CD4-positive, alpha-beta T cell (primary cell): ENCODE measurements at regions not wholly inside any gene's neighbourhood (a gene's known extent, or its start where the extent isn't known, plus 50 kb on each side); places are given as distances from the start of the nearest gene placed in this dataset.
A peak's percentile ranks its signal among the peaks of the same experiment; 100 is the strongest.

Experiments used
- ATAC-seq: fragments of 200-7000 bp; cut with Tn5 transposase; one replicate; pipeline ENCODE4 v1.10.0; 2022; ENCODE audit warnings: mild to moderate bottlenecking; ENCODE audit not compliant: poor library complexity
- CTCF ChIA-PET: fragments of 350-600 bp; sonication (Branson Sonifier 250); formaldehyde crosslinking; loops from one replicate; lab custom pipeline; 2021; ENCODE audit warnings: antibody characterized with exemption, inconsistent platforms; lab: Charles Lee
- POLR2A ChIA-PET: fragments of 350-600 bp; sonication (Branson Sonifier 250); formaldehyde crosslinking; loops from one replicate; lab custom pipeline; 2021; ENCODE audit warnings: antibody characterized with exemption, inconsistent platforms; lab: Charles Lee
- DNase-seq, 14 experiments: peaks; one replicate each; pipeline ENCODE4 v3.0.0-alpha.2; 2013 to 2020; ENCODE audit warnings: mixed read lengths in 2 of 14
- H3K27ac ChIP-seq, 2 donors: one replicate each; pipeline versions ENCODE4 v1.5.1 to v1.7.0; 2013; ENCODE audit warnings: low read length in 2 of 2, low read depth in 1 of 2, mild to moderate bottlenecking in 1 of 2
- H3K27me3 ChIP-seq, 2 experiments: 1 replicate in 1 of 2; 2 replicates in 1 of 2; pipeline versions ENCODE4 v1.6.1 to v1.7.0; 2013; ENCODE audit warnings: low read length in 2 of 2, control low read depth in 1 of 2, mild to moderate bottlenecking in 1 of 2, moderate library complexity in 1 of 2; ENCODE audit not compliant: insufficient read depth in 2 of 2, control insufficient read depth in 1 of 2
- H3K36me3 ChIP-seq: one replicate; pipeline ENCODE4 v1.6.1; 2013; ENCODE audit warnings: low read length, control low read depth; ENCODE audit not compliant: insufficient read depth
- H3K4me1 ChIP-seq: one replicate; pipeline ENCODE4 v1.6.1; 2013; ENCODE audit warnings: low read length, control low read depth; ENCODE audit not compliant: insufficient read depth
- H3K4me3 ChIP-seq: one replicate; pipeline ENCODE4 v1.5.1; 2013; ENCODE audit warnings: mild to moderate bottlenecking, low read length, moderate library complexity
- H3K9me3 ChIP-seq, 2 experiments: 1 replicate in 1 of 2; 2 replicates in 1 of 2; pipeline versions ENCODE4 v1.6.1 to v1.7.0; 2013; ENCODE audit warnings: low read length in 2 of 2, mild to moderate bottlenecking in 2 of 2, control low read depth in 1 of 2, moderate library complexity in 1 of 2; ENCODE audit not compliant: control insufficient read depth in 1 of 2, insufficient read depth in 1 of 2
- H3K27ac Mint-ChIP-seq: one replicate; pipeline ENCODE4 v1.8.0; 2020; ENCODE audit warnings: mixed read lengths
- H3K27me3 Mint-ChIP-seq: one replicate; pipeline ENCODE4 v1.8.0; 2021; ENCODE audit warnings: mixed read lengths
- H3K36me3 Mint-ChIP-seq: one replicate; pipeline ENCODE4 v1.8.0; 2021; ENCODE audit warnings: low read depth, mixed read lengths
- H3K4me1 Mint-ChIP-seq: one replicate; pipeline ENCODE4 v1.8.0; 2021; ENCODE audit warnings: low read depth, mixed read lengths
- H3K4me3 Mint-ChIP-seq: one replicate; pipeline ENCODE4 v1.8.0; 2020; ENCODE audit warnings: mild to moderate bottlenecking, mixed read lengths
- H3K9me3 Mint-ChIP-seq: one replicate; pipeline ENCODE4 v1.8.0; 2020; ENCODE audit warnings: mixed read lengths
- CTCF ChIP-seq: fragments of 200-600 bp; IDR thresholded peaks from one replicate; pipeline ENCODE4 v1.8.0; 2022; ENCODE audit warnings: antibody characterized with exemption, mild to moderate bottlenecking
- intact Hi-C, 2 experiments: fragments of 100-400 bp; cut with DNase I in 1 of 2; cut with micrococcal nuclease in 1 of 2; formaldehyde crosslinking; loops; one replicate each; pipeline versions ENCODE4 v1.15.1 to v1.9.0; 2023 to 2025; cut with DNase I, micrococcal nuclease

- Mint-ChIP-seq H3K36me3 (no peaks in the 10 kb centered on the region), H3K27ac (no peak overlapping the region), H3K27me3 (peaks cover 5% of the 10 kb centered on the region), H3K9me3 (no peaks in the 10 kb centered on the region), H3K4me1 (no peaks in the 10 kb centered on the region), H3K4me3 (no peak overlapping the region)
- Histone ChIP-seq H3K27me3 (no peaks in the 10 kb centered on the region), H3K36me3 (no peaks in the 10 kb centered on the region), H3K27ac (no peak overlapping the region), H3K9me3 (no peaks in the 10 kb centered on the region), H3K4me1 (no peaks in the 10 kb centered on the region), H3K4me3 (no peak overlapping the region)
- ChIA-PET POLR2A (no interaction called here), CTCF (no interaction called here)
- no peak for ATAC-seq
- intact Hi-C loops: no loop called here
- DNase-seq: peak in 1 of 14 experiments; percentile 8
- TF ChIP-seq CTCF: no peak
These were observed 134.2 kb upstream of the SPRED2 start for GRCh38 chr2:65566617-65567016.

DNA sequence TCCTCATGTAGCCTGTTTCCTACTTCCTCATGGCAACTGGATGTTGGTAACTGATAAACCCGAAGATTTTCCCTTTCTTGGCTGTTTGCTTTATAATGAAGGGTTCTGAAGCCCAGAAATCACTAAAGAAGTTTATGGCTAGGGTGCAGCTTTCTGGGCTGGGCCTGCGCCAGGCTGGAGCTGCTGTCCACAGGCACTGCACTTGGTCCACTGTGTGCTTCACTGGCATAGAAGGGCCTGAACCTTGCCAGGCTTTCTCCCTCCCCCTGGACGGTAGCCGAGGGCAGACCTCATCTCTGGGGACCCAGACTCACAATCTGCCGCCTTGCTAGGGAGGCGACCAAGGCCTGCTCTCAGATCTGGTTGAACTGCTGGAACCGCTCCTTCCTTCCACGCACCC lies 133.3 kb upstream of the SPRED2 start:
- ATAC-seq (no peak), DNase-seq (no peak)
- Mint-ChIP-seq H3K4me3 (no peak overlapping the region), H3K36me3 (no peaks in the 10 kb centered on the region), H3K9me3 (no peaks in the 10 kb centered on the region), H3K27me3 (peaks cover 5% of the 10 kb centered on the region), H3K4me1 (no peaks in the 10 kb centered on the region), H3K27ac (no peak overlapping the region)
- Histone ChIP-seq H3K4me3 (no peak overlapping the region), H3K36me3 (no peaks in the 10 kb centered on the region), H3K27ac (no peak overlapping the region), H3K9me3 (no peaks in the 10 kb centered on the region), H3K27me3 (no peaks in the 10 kb centered on the region), H3K4me1 (no peaks in the 10 kb centered on the region)
- no peak for TF ChIP-seq CTCF
- ChIA-PET CTCF (no interaction called here), POLR2A (no interaction called here)
- intact Hi-C loops: no loop called here

DNA sequence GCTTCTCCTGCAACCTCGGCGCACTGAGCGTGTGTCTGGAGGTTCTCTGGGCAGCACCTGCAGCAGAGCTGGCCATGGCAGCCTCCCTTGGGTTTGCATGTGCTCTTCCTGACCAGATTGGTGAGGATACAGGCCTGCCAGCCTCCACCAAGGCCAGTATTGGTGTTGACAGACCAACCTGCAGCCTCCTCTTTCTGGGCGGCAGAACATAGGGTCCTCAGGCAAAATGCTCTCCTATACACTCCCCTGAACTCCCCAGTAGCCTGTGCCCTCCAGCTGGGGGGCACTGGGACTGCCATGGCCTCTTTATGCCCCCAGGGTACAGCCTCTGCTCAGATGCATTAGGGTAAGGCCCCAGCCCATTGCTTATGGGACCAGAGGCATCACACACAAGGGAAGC lies 131.9 kb upstream of the SPRED2 start:
- Histone ChIP-seq H3K9me3 (no peaks in the 10 kb centered on the region), H3K27me3 (no peaks in the 10 kb centered on the region), H3K4me1 (no peaks in the 10 kb centered on the region), H3K4me3 (no peak overlapping the region), H3K36me3 (no peaks in the 10 kb centered on the region), H3K27ac (no peak overlapping the region)
- no peak for TF ChIP-seq CTCF
- Mint-ChIP-seq H3K36me3 (no peaks in the 10 kb centered on the region), H3K9me3 (no peaks in the 10 kb centered on the region), H3K27ac (no peak overlapping the region), H3K4me3 (no peak overlapping the region), H3K27me3 (peaks cover 5% of the 10 kb centered on the region), H3K4me1 (no peaks in the 10 kb centered on the region)
- CTCF ChIA-PET: no interaction called here
- intact Hi-C loops: no loop called here
- DNase-seq (no peak), ATAC-seq (no peak)
- POLR2A ChIA-PET: no interaction called here
